Cardiac septum (tissue), 1 donor: ENCODE measurements at regions not wholly inside any gene's neighbourhood (a gene's known extent, or its start where the extent isn't known, plus 50 kb on each side); places are given as distances from the start of the nearest gene placed in this dataset.

Source experiments
- DNase-seq: peaks from one replicate; pipeline ENCODE4 v3.0.0-alpha.2; 2020; ENCODE audit warnings: low spot score
- intact Hi-C: fragments of 100-400 bp; cut with DNase I; formaldehyde crosslinking; loops from one replicate; pipeline ENCODE4 v1.14.0; 2022
- donor health status: DM: no; HTN: no; CAD: no.

DNA sequence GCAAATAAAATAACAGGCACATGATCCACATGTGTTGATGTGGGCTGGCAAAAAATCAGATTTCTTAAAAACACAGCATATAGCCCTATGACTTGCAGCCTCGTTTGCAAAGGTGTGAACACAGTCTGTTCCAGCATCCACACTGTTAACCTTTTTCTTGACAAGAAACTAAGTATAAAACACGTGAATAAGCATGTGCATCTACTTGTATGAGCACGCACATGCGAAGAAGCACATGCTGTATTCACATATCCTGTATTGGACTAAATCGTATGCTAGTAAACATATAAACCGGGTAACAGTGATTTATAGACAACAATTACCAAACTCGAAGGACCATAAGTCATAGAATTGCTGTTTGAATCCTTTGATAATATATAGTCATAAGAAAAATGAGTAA, 218.7 kb downstream of the HDGFL1 start:
- intact Hi-C loops, result no loop called here
- no peak for DNase-seq

DNA sequence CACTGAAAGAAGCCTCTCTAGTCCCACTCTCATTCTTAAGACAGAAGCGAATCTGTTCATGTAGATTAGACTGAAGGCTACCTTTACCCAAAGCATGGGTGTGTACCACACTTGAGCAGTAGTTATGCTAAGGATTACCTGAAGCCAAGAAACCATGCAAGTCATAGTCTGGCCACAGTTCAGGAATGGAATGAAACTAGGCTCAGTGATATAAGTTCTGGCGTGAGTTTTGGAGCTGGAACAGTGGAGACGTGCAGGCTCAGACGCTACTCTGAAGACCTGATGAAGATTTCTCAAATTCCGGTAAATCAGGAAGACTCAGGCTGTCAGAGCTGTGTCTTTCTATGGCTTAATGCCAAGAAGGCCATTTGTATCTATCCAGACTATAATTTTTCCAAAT, 219.9 kb downstream of the HDGFL1 start:
- DNase-seq, result no peak
- intact Hi-C loops, result no loop called here

DNA sequence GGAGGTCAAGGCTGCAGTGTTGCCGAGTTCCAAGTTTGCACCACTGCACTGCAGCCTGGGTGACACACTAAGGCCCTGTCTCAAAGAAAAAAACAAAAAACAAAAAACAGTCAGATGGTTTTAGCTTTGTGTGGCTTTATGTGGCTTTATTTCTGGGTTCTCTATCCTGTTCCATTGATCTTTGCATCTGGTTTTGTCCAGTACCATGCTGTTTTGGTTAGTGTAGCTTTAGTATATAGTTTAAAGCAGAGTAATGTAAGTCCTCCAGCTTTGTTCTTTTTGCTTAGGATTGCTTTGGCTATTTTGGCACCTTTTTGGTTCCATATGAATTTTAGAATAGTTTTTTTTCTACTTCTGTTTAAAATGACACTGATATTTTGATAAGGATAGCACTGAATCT, 225.5 kb downstream of the HDGFL1 start:
- intact Hi-C loops, result no loop called here
- DNase-seq, result no peak

DNA sequence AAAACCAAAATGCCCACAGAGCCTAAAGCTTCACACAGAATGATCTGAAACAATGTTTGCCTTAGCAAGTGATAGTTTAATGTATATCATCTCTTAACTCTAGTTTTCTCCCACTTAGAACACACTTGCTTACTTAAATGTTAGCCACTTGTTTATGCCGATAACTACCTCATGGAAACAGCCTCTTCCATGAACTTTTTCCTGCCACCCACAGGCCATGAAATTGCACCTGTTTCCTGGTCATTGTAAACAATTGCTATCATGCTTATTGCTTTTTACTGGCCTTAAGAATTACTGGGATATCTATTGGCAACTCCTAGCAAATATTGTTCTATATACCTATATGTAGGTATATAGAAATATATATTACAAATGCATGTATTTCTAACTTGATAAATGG, 231.1 kb downstream of the HDGFL1 start:
- intact Hi-C loops, result no loop called here
- DNase-seq, result no peak

DNA sequence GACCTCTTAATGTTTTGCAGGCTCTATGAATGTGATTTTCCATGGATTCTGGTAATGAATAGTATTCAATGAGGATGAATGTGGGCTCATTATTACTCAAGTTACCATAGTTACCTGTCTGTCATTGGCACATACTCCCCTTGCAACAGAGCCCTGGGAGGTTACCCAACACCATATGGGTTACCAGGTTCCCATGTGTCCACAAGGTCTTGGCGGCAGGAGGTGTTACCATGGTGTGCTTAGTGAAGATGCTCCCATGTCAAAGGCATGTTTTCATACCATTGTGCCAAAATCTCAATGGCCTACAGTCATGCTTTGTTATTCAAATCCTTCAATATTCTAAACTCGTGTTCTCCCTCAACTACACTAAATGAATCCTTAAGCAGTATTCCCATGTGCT, 232.5 kb downstream of the HDGFL1 start:
- intact Hi-C loops, result no loop called here
- no peak for DNase-seq

DNA sequence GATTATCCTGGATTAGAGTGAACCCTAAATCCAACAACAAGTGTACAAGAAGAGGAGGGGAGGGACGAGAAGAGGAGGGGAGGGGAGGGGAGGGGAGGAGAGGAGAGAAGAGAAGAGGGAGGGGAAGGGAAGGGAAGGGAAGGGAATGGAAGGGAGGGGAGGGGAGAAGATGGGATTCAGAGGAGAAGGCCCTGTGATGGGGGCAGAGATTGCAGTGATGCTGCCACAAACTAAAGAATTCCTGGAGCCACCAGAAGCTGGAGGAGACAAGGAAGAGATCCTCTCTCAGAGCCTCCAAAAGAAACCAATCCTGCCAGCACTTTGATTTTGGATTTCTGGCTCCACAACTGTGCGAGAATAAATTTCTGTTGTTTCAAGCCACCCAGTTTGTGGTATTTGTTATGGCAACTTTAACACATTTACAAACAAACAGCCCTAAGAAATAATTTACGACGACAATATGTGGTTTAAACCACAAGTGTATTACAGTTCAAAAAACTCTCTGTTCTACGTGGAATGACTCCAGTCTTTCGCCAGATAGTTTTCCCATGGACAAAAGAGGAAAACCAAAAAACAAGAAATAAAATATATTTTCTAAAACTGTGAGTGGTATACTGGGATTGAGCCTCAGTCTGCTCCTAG, 235.4 kb downstream of the HDGFL1 start:
- no peak for DNase-seq
- intact Hi-C loops, result no loop called here

DNA sequence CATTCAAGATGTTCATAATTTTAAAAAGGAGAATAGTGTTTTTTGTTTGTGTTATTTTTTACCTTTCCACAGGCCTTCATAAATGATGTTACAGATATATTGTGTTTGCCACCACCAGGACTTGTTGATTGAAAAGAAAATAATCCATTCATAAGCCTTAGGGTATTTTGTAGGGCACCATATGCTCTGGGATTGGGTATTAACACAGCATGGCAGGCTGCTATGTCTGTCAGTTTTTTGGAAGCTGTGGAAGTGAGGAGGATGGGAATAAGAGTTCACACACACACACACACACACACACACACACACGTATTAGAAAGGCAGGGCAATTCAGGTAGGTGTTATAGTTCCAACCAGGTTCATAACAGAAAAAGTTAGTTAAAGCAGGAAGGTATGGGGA, 237.9 kb downstream of the HDGFL1 start:
- intact Hi-C loops, result no loop called here

DNA sequence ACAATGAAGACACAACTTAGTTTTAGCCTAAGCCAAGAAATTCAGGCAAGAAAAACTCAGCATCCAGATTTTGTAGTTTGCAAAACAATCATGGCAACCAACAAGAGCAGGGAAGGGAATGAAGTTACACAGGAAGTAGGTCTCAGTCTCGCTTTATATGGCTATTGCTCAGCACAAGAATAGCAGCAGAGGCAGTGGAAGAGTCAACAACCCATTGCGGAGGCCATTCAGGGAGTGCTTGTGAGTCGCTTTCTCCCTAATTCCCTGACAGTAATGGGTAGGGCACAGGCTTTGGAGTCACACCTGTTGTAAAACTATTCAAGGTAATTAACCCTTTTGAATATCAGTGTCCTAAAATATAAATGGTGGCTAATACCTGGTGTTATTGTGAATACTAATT, 238.5 kb downstream of the HDGFL1 start:
- no peak for DNase-seq
- intact Hi-C loops, result no loop called here

More for the DNA sequence above, 237.9 kb downstream of the HDGFL1 start:
- DNase-seq, result no peak

DNA sequence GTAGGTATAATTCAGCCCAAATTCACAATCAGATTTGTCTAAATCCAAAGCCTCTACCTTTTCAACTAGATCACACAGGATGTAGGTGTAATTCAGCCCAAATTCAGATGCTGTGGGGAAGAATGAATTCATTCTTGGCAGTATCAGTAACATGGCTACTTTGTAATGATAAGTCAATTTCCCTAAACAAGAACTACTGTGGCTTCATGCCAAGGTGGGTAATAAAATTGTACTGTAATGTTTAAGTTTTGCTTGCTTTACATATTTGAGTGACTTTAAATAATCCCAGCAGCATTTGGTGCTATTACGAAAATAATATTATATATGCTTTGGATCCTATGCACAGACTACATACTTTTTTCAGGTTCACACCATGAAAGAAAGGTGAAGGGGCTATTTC, 239.1 kb downstream of the HDGFL1 start:
- DNase-seq, result no peak
- intact Hi-C loops, result no loop called here

DNA sequence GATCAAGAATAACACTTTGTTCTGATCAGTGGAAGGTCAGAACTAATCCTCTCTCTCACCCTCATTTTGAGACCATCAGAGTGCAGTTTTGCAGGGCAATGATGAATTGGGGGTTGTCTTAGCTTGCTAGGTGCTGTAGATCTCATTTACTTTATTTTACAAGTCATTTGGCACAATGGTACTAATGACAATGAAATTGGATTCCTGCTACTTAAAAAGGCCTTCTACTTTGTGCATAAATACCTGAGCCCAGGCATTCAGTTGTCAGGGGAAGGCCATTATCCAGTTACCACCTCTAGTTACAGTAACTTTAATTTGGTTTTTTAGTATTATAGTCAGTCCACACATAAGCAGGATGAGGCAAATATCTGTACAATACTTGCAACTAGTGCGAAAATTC, 240.0 kb downstream of the HDGFL1 start:
- DNase-seq, result no peak
- intact Hi-C loops, result no loop called here

DNA sequence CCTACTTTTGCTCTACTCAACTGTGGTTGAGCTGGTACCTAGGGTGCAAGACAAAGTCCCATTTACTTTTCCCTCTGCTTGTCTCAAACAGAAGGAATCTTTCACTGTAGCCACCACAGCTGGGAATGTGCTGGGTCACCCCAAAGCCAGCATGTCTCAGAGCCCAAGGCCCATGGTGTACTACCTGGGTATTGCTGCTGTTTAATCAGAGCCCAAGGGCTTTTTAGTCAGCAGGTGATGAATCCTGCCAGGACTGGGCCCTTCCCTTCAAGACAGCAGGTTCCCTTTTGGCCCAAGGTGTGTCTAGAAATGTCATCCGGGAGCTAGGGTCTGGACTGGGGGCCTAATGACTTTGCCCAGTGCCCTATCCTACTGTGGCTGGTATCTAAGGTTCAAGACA, 249.8 kb downstream of the HDGFL1 start:
- intact Hi-C loops, result no loop called here

DNA sequence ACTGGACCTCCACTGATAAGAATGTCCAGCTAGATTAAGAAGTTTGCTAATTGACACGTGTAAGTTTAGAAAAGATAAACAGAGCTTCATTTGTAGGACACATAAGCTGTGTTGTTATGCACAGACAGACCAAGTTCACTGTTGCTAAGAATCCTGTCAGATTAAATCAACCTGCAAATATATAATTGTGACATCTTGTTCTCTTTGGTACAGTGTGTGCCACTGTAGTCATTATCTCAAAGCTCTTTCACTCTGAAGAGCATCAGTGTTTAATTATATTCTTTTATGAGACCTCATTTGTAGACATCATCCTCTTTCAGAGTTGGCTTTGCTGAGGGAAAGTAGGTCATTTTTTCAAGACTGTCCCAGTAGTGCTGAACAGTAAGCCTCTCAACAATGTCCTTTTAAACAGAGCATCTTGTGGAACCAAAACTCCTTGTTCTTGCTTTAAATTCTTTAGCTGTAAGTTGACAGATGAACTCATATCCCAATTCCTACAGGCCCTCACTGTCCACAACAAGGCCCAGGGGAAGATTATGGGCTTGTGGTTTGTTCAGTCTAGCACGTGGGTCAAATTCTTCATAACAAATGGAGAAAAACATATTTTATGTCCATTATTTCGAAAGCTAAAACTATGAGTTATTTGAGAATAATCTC, 252.4 kb downstream of the HDGFL1 start:
- DNase-seq, result no peak
- intact Hi-C loops, result no loop called here

More for the DNA sequence above, 249.8 kb downstream of the HDGFL1 start:
- DNase-seq, result no peak

DNA sequence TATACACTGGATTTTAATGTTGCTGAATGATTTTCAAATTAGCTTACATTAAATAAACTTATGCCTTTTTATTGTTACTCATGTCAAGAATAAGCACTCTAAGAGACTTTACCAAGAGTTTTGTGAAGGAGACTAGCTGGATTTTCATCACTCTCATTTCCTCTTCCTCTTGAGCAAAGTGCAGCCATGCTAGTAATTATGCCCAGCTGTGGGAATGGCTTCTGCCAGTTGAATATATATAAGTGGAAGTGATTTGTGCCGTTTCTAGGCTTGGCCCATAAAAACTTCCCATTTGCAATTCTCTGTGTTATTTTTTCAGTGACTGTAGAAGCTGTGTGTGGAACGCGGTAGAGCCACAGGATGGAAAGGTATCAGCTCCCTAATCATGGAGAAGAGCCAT, 255.8 kb downstream of the HDGFL1 start:
- DNase-seq, result no peak
- intact Hi-C loops, result loop anchor here (5.0 kb wide), 2 partner anchors 678 to 1228 kb away; no protein-coding TSS in a partner anchor

DNA sequence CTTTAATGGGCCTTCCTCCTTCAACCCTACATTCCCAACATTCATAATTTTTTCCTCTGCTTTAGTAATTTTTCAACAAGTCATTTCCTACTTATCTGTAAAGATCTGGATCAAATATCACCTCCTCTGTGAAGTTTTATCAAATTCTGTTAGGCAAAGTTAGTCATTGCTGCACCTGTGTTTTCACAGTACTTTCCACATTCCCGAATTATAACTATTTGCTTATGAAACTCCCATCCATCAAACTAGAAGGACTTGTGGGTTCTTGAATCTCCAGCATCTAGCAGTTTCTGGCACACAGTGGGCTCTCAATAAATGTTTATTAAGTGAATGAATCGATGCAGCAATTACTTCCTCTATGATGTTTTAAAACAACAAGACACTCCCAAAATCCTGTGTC, 257.6 kb downstream of the HDGFL1 start:
- intact Hi-C loops, result loop anchor here (5.0 kb wide), 2 partner anchors 680 to 1230 kb away; no protein-coding TSS in a partner anchor
- DNase-seq, result no peak

DNA sequence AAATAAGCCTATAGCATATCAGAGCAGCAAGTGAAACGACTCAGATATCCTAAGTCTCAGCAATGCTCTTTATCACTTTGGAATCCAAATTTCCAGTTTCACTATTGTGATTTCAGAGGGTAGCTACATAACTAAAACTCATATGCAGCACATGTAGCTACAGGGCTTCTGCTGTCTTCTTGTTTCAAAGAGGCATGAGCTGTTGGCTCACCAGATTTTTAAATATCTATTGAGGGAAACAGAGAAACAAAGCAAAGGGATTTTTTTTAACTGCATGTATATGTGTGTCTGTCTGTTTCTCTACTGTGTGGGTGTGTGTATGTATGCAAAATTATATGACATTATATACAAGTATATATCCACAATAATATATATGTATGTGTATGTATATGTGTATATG, 258.4 kb downstream of the HDGFL1 start:
- no peak for DNase-seq
- intact Hi-C loops, result loop anchor here (5.0 kb wide), 2 partner anchors 680 to 1230 kb away; no protein-coding TSS in a partner anchor

DNA sequence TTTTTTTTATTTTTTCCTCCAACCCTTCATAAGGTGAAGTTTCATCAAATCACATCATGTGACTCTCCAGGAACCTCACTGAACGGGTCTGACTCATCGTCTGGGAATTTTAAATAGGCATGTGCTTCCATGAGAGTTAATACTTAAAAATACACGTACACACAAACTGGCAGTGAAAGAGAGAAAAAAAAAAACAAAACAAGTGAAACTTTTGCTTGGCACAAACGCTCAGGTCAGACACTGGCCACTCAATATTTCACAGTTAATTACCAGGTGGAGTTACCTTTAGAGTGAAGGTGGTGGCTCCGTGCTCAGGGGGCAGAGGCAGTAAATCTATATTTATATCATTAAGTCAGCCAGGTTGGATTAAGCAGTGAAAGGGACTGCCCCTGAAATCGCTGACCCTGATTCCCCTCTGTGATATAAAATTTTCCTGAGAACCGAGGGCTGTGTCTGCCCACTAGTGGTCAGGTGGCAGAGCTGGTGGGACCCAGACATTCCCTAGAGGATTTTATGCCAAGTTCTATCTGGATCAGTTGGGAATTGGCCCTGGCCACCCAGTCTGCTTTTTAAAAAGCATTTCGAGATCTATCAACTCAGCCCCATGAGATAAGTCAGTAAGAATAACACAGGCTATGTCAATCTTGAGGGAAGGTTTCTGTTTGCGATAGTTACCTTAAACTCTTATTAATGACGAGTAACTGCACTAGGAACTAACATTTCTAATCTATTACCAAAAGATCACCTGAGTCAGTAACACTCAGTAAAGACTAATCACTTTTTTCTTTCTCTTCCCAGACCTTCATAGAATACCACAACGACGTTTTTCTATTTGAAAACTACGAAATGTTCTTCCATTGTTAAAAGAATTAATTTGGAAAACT, 259.1 kb downstream of the HDGFL1 start:
- intact Hi-C loops, result loop anchor here (5.0 kb wide), 2 partner anchors 681 to 1231 kb away; no protein-coding TSS in a partner anchor
- no peak for DNase-seq

DNA sequence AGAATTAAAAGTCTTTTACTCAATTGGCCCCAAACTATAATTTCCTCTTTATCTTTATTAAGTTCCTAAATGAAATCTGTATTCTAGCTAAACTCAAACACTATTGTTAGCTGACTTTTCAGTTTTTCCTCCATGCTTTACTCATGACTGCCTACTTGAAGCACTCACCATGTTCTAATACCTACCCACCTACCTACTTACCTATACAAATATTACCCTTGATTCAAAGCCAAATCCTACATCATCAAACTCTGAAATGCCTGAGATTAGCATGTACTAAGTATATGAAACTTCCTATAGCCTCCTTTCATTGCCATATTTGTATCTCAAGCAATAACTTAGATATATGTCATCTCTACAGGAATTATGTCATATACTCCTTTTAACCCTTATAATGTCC, 259.7 kb downstream of the HDGFL1 start:
- intact Hi-C loops, result loop anchor here (5.0 kb wide), 2 partner anchors 682 to 1232 kb away; no protein-coding TSS in a partner anchor
- DNase-seq, result no peak

DNA sequence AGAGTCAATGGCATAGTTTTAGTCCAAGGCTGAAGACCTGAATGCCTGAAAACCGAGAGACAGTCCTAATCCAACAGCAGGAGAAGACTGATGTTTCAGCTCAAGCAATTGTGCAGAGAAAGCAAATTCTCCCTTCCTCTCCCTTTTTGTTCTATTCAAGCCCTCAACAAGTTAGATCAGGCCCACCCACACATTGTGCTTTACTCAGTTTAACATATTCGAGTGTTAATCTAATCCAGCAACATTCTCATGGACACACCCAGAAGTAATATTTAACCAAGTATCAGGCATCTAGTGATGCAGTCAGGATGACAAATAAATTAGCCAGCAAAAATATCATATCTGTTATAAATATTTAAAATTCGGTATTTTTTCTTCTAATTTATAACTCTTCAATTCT, 261.1 kb downstream of the HDGFL1 start:
- no peak for DNase-seq
- intact Hi-C loops, result no loop called here

DNA sequence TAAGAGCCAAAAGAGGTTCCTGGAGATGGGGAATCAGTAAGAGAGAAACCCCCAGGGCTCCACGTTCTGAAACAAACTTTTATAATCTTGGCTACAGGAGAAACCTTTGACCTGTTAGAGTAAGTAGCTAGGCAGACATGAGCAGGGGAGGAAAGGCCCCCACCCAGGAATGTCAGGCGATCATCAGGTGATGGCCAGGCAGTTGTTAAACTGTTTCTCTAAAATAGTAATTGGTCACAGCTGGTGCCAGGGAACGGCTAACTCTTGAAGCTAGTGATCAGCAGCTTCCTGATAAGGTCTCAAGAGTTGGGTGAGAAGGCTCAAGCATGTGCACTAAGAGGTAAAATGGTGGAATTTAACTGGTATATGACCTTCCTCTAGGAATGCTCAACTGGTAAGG, 263.8 kb downstream of the HDGFL1 start:
- intact Hi-C loops, result no loop called here
- DNase-seq, result no peak

DNA sequence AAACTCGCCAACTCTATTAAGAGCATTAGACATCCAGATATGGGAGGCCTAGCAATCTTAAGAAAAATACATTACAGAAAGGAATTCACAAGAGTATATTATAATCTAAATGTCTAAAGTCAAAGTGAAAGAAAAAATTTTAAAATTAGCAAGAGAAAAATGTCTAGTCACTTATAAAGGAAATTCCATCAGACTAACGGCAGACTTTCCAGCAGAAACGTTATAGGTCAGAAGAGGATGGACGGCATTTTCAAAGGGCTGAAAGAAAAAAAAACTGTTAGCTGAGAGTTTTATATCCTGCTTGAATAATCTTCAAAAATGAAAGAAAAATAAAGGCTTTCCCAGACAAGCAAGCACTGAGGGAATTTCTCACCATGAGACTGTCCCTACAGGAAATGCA, 269.0 kb downstream of the HDGFL1 start:
- intact Hi-C loops, result no loop called here

More for the DNA sequence above, 269.0 kb downstream of the HDGFL1 start:
- DNase-seq, result no peak
